ENCODE measurements at regions not wholly inside any gene's neighbourhood (a gene's known extent, or its start where the extent isn't known, plus 50 kb on each side); places are given as distances from the start of the nearest gene placed in this dataset.

GRCh38 chr2:209070262-209070661 lies 353.6 kb upstream of the MAP2 start:
- no peaks in the 10 kb centered on the region for H3K23me2 ChIP-seq (ENCODE audit: insufficient read length, low read depth, low read length, poor library complexity, severe bottlenecking)
- H3K23ac ChIP-seq (ENCODE audit: insufficient read length, low read depth, low read length): no peak overlapping the region
- no peak overlapping the region for H2BK15ac ChIP-seq (ENCODE audit: low read depth, low read length)
- H3T11ph ChIP-seq (ENCODE audit: low read length): no peak overlapping the region
- no peak overlapping the region for H3K4ac ChIP-seq (ENCODE audit: low read depth, low read length)
- no peak overlapping the region for H3K56ac ChIP-seq (ENCODE audit: insufficient read length, low read depth, low read length)
- no peak overlapping the region for H3K9ac ChIP-seq (ENCODE audit: extremely low read depth, insufficient read length, low read length)
- no peak overlapping the region for H2BK120ac ChIP-seq (ENCODE audit: low read depth, low read length, poor library complexity, severe bottlenecking)
- Mint-ChIP-seq H3K36me3 (ENCODE audit: insufficient read depth in 1 of 3, low read depth in 3 of 3) (no peaks in the 10 kb centered on the region), H3K27me3 (ENCODE audit: low read depth) (no peaks in the 10 kb centered on the region), H3K4me3 (no peak overlapping the region), H3K9me3 (no peaks in the 10 kb centered on the region; a peak in 2 of 5 replicates), H3K4me1 (peaks cover 4 to 7% of the 10 kb centered on the region in 2 experiments; a peak in 3 of 4 replicates), H3K27ac (no peak overlapping the region)
- H4K5ac ChIP-seq (ENCODE audit: insufficient read length, low read depth, low read length): no peak overlapping the region
- H3K27me3 ChIP-seq (ENCODE audit: insufficient read depth, low read length): no peaks in the 10 kb centered on the region
- H2BK12ac ChIP-seq (ENCODE audit: insufficient read length, low read depth, low read length): no peak overlapping the region
- no peak overlapping the region for H2BK5ac ChIP-seq (ENCODE audit: insufficient read length, low read length)
- H3K79me1 ChIP-seq (ENCODE audit: insufficient read depth, low read depth, low read length, poor library complexity, severe bottlenecking): no peaks in the 10 kb centered on the region
- no peak overlapping the region for H2AK5ac ChIP-seq (ENCODE audit: insufficient read length, low read length)
- H2BK20ac ChIP-seq (ENCODE audit: low read depth, low read length, poor library complexity, severe bottlenecking): no peak overlapping the region
- no peak overlapping the region for H4K91ac ChIP-seq (ENCODE audit: insufficient read length, low read depth, low read length)
- DNase-seq: no peak
- H3K9me3 ChIP-seq (ENCODE audit: control insufficient read depth, low read depth, low read length): no peaks in the 10 kb centered on the region
- no peak overlapping the region for H3K4me2 ChIP-seq (ENCODE audit: insufficient read depth, insufficient read length, low read length)
- TF ChIP-seq CTCF (conservative IDR thresholded peaks at IDR 0.05): no peak
- no peaks in the 10 kb centered on the region for H3K4me1 ChIP-seq (ENCODE audit: insufficient read depth, low read length)
- no peak overlapping the region for H2AFZ ChIP-seq (ENCODE audit: low read length)
- no peak overlapping the region for H3K27ac ChIP-seq (ENCODE audit: insufficient read length, low read depth, low read length)
- no peak overlapping the region for H3K14ac ChIP-seq (ENCODE audit: insufficient read depth, low read length)
- H4K20me1 ChIP-seq (ENCODE audit: control insufficient read depth, insufficient read depth, insufficient read length): no peaks in the 10 kb centered on the region
- no peaks in the 10 kb centered on the region for H3K79me2 ChIP-seq (ENCODE audit: insufficient read depth, low read length)
- WGBS (ENCODE audit: extremely low coverage, insufficient read length, low lambda C conversion rate): no CpG with 5 or more reads among the region's 1 CpG
- H4K8ac ChIP-seq (replicated peaks; ENCODE audit: insufficient read length, low read depth, low read length): no peak overlapping the region
- H3K18ac ChIP-seq (ENCODE audit: insufficient read length, low read depth, low read length): no peak overlapping the region

Measured in H9 (cell line).